GM12875 (cell line): ENCODE measurements at regions not wholly inside any gene's neighbourhood (a gene's known extent, or its start where the extent isn't known, plus 50 kb on each side); places are given as distances from the start of the nearest gene placed in this dataset.

Source experiments
- H3K4me3 ChIP-seq: one replicate; pipeline ENCODE4 v1.5.1; 2011; ENCODE audit warnings: low read depth, low read length, control low read depth
- TF ChIP-seq, protein P1 (sequence below): IDR thresholded peaks from 2 replicates; pipeline ENCODE4 v1.5.1; 2011; ENCODE audit warnings: low read depth, mild to moderate bottlenecking, control low read depth, inconsistent platforms, low read length, moderate library complexity, borderline replicate concordance; ENCODE audit not compliant: insufficient read depth

DNA sequence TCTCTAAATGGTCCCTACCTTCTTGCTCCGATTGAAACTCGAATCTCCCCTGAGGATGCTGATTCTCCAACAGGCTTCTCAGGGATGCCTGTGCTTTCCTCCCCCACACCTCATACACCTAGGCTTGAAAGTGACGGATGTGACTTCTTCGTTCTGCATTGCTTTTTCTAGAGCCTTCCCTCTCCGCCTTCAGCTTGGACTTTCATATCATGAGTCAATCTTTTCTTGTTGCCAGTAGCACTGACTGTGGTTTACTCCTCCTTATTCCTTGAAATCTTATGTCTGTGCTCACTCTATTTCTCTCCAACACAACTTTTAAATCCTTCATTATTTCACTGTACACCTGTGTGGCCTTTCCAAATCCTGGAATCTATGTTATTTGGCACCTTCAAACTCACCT, 451.4 kb downstream of the TMX3 start:
- no peak overlapping the region for H3K4me3 ChIP-seq
- TF ChIP-seq, protein P1, sequence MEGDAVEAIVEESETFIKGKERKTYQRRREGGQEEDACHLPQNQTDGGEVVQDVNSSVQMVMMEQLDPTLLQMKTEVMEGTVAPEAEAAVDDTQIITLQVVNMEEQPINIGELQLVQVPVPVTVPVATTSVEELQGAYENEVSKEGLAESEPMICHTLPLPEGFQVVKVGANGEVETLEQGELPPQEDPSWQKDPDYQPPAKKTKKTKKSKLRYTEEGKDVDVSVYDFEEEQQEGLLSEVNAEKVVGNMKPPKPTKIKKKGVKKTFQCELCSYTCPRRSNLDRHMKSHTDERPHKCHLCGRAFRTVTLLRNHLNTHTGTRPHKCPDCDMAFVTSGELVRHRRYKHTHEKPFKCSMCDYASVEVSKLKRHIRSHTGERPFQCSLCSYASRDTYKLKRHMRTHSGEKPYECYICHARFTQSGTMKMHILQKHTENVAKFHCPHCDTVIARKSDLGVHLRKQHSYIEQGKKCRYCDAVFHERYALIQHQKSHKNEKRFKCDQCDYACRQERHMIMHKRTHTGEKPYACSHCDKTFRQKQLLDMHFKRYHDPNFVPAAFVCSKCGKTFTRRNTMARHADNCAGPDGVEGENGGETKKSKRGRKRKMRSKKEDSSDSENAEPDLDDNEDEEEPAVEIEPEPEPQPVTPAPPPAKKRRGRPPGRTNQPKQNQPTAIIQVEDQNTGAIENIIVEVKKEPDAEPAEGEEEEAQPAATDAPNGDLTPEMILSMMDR, result no peak

DNA sequence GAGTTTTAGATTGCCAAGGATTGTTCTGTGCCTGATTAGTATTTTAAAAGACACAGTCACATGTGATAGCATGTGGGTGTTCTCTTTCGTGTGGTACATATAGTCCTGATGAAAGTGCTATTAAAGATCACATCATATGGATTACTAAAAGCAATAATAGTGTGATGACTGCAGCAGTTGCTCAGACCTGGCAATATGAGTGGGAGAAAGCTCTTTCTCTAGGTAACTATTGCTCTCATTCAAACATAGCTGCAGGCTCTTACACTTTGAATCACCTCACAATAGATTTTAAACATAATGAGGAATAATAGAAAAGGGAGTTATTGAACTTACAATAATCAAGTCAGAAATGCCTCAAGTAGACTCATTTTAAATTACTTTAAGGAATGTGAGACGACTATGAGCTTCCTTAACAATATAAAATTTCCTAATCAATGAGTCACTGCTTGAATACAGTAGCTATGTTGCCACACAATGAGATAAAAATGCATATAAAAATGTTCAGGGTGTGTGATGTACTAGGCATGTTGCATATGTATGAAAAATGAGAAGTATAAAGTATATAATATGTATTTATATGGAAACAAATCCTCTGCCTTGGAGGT, 452.1 kb downstream of the TMX3 start:
- TF ChIP-seq, protein P1, result no peak
- H3K4me3 ChIP-seq, result no peak overlapping the region

DNA sequence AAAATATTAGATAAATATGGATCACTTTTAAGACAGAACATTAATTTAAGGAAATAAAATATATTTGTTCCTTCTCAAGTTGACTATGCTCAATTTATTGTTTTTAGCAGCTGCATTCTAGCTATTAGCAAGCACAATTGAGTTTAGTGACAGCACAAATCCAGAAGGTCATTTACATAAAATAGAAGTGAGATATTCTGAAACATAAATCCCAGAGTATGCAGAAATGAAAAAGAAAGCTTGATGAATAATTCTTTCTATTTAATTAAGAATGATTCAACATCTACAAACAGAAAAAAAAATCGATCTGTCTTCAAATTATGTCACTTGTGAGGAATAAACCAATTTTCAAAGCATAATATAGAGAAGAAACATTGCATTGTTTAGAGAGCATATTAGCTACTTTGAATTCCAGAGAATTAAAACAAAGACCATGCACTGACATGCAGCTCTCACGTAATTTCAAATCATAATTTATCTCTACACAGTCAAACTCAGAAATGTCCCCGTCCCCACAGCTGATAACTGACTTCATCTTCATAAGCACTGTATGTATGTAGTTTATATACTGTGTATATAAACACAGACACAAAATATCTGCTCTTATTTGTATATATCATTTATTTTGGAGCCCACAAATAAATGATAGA, 458.4 kb downstream of the TMX3 start:
- TF ChIP-seq, protein P1, result no peak
- H3K4me3 ChIP-seq, result no peak overlapping the region

DNA sequence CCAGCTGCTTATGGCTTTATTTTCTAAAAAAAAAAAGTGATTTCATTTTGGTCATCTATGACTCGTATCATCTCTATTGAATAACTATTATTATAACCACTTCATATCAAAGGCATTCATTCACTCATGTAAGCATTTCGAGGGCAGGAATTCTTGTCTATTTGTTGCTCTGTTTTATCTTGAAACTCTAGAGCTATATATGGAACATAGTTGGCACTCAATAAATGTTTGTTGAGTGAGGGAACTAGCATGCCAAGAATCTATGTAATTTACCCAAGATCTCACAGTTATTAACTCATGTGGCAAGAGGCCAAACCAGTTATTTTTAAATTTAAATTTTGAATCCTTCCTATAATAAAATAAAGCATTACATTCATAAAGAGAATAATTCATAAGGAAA, 470.1 kb downstream of the TMX3 start:
- TF ChIP-seq, protein P1, result no peak
- no peak overlapping the region for H3K4me3 ChIP-seq

DNA sequence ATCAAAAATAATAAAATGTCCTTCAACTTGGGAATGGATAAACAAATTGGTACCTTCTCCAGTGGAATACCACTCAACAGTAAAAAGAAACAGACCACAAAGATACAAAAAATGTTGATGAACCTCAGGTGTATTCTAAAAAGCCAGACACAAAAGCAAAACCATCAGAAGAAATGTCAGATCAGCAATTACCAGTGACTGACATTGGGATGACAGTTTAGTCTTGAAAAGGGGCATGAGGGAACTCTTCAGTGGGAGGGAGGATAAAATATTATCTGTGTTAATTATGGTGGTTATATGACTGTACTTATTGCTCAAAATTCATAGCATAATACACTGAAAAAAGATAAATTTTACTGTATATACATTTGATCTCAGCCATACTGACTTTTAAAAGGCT, 473.0 kb downstream of the TMX3 start:
- TF ChIP-seq, protein P1, result no peak
- no peak overlapping the region for H3K4me3 ChIP-seq

DNA sequence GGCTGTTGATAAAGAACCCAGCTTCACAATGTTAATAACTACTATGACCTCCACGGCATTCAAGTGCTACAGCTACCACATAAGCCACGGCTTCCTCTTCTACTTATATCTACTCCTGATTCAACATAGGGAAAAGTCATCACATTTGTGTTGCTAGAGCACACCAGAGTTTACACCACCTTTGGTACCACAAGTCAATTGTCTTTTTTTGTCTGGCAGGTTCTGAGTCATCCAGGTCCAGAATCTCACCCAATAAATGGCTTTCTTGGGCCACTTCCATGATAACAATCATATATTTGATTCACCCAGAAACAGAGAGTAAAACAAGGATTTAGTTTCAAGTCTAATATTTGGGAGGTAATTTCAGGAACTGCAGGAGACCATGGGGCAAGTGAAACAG, 480.2 kb downstream of the TMX3 start:
- no peak overlapping the region for H3K4me3 ChIP-seq
- TF ChIP-seq, protein P1, result no peak

DNA sequence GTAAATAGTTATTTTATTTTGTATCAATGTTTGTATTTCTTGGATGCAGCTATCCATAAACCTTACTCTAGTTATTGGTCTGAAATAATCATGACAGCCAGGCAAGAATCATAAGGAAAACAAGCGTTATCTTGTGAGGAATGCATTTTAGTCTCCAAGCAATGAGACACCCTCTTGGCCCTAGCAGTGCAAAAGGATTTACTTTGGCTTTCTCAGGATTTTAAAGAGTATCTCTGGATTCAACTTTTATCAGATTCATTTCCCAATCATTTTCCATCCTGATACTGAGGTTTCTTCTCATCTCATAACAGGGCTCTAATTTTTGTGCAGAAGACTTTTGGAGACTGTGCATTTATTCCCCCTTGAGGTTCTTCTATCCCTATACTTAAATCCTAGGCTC, 480.8 kb downstream of the TMX3 start:
- H3K4me3 ChIP-seq, result no peak overlapping the region
- TF ChIP-seq, protein P1, result no peak
